SK-N-SH (cell line): ENCODE measurements at regions not wholly inside any gene's neighbourhood (a gene's known extent, or its start where the extent isn't known, plus 50 kb on each side); places are given as distances from the start of the nearest gene placed in this dataset.
"Not testable (repeated sequence)": the region's sequence is repeated elsewhere in the genome, so short reads cannot be mapped to it uniquely, and the experiment has no call there.

ENCODE experiments used
- CTCF ChIA-PET: fragments of 300-600, 350-600 bp; formaldehyde crosslinking; extraction: SDS; loops from one replicate; lab custom pipeline; 2021; lab: Yijun Ruan, JAX
- POLR2A ChIA-PET: fragments of 350-600 bp; sonication (Branson Sonifier 250); formaldehyde crosslinking; extraction: SDS; loops from one replicate; lab custom pipeline; 2020; ENCODE audit warnings: antibody characterized with exemption, inconsistent platforms; lab: Yijun Ruan, JAX
- DNase-seq: peaks from one replicate; pipeline ENCODE4 v3.0.0; 2012
- H2AFZ ChIP-seq: fragments of 200-600 bp; sonication (generic); 2 replicates; pipeline ENCODE4 v1.8.1; 2016; ENCODE audit warnings: antibody characterized with exemption, mild to moderate bottlenecking, low read depth
- H3F3A ChIP-seq: fragments of 200-600 bp; sonication (generic); replicated peaks from 2 replicates; pipeline ENCODE3; 2016; ENCODE audit warnings: antibody characterized with exemption, mild to moderate bottlenecking; ENCODE audit not compliant: insufficient read depth
- H3K27ac ChIP-seq, 2 experiments: fragments of 200-500 bp in 1 of 2; fragments of 200-600 bp in 1 of 2; sonication (Bioruptor generic) in 1 of 2; sonication (generic), shearing (Covaris generic) in 1 of 2; 2 replicates each; pipeline versions ENCODE4 v1.5.1 to v1.6.1; 2014 to 2016; ENCODE audit warnings: low read depth in 2 of 2, inconsistent platforms in 1 of 2, low read length in 1 of 2, mild to moderate bottlenecking in 1 of 2, mixed read lengths in 1 of 2
- H3K27me3 ChIP-seq: fragments of 200-600 bp; sonication (generic), shearing (Covaris generic); 2 replicates; pipeline ENCODE4 v1.6.1; 2016; ENCODE audit warnings: mixed run types; ENCODE audit not compliant: insufficient read depth
- H3K36me3 ChIP-seq, 2 experiments: fragments of 200-500 bp in 1 of 2; fragments of 200-600 bp in 1 of 2; sonication (Bioruptor generic) in 1 of 2; sonication (generic) in 1 of 2; replicated peaks in 1 of 2; 2 replicates each; pipeline versions ENCODE3 to v1.5.1; 2014 to 2016; ENCODE audit warnings: low read length in 1 of 2, mild to moderate bottlenecking in 1 of 2; ENCODE audit not compliant: insufficient read depth in 2 of 2, control insufficient read depth in 1 of 2
- H3K4me1 ChIP-seq, 2 experiments: fragments of 200-500 bp in 1 of 2; fragments of 200-600 bp in 1 of 2; sonication (Bioruptor generic) in 1 of 2; sonication (generic), shearing (Covaris generic) in 1 of 2; 2 replicates each; pipeline versions ENCODE4 v1.5.1 to v1.6.1; 2014 to 2016; ENCODE audit warnings: low read depth in 1 of 2, low read length in 1 of 2, mixed run types in 1 of 2; ENCODE audit not compliant: insufficient read depth in 2 of 2, control insufficient read depth in 1 of 2
- H3K4me2 ChIP-seq: fragments of 200-600 bp; sonication (generic), shearing (Covaris generic); 2 replicates; pipeline ENCODE4 v1.6.1; 2017; ENCODE audit warnings: mixed run types
- H3K4me3 ChIP-seq, 2 experiments: fragments of 200-500 bp in 1 of 2; fragments of 200-600 bp in 1 of 2; sonication (Bioruptor generic) in 1 of 2; sonication (generic), shearing (Covaris generic) in 1 of 2; 2 replicates each; pipeline versions ENCODE4 v1.5.1 to v1.8.1; 2014 to 2016; ENCODE audit warnings: low read depth in 2 of 2, inconsistent platforms in 1 of 2, low read length in 1 of 2, mild to moderate bottlenecking in 1 of 2, mixed read lengths in 1 of 2, moderate library complexity in 1 of 2
- H3K79me2 ChIP-seq: fragments of 200-600 bp; sonication (generic); 2 replicates; pipeline ENCODE4 v1.8.1; 2017; ENCODE audit warnings: mild to moderate bottlenecking; ENCODE audit not compliant: insufficient read depth
- H3K9ac ChIP-seq: fragments of 200-600 bp; sonication (generic); 2 replicates; pipeline ENCODE4 v1.6.1; 2017; ENCODE audit warnings: mixed run types
- H3K9me2 ChIP-seq: fragments of 200-600 bp; sonication (generic); 2 replicates; pipeline ENCODE4 v1.6.1; 2017; ENCODE audit warnings: mixed run types
- H3K9me3 ChIP-seq: fragments of 200-600 bp; sonication (generic); 2 replicates; pipeline ENCODE4 v1.6.1; 2017; ENCODE audit warnings: mixed run types, mild to moderate bottlenecking, moderate library complexity
- H4K20me1 ChIP-seq: fragments of 200-600 bp; sonication (generic); 2 replicates; pipeline ENCODE4 v1.6.1; 2017; ENCODE audit warnings: mild to moderate bottlenecking, mixed run types; ENCODE audit not compliant: insufficient read depth
- CHD2 ChIP-seq: fragments of 150-350 bp; IDR thresholded peaks from 2 replicates; pipeline ENCODE4 v1.6.1; 2018; ENCODE audit warnings: low read length; ENCODE audit not compliant: partially characterized antibody
- ELF1 ChIP-seq: IDR thresholded peaks from 2 replicates; pipeline ENCODE4 v1.4.0; 2012
- GABPA ChIP-seq: IDR thresholded peaks from 2 replicates; pipeline ENCODE4 v1.4.0; 2012; ENCODE audit warnings: low read depth, mild to moderate bottlenecking
- IRF3 ChIP-seq: fragments of 150-350 bp; IDR thresholded peaks from 2 replicates; pipeline ENCODE4 v1.6.1; 2016; ENCODE audit warnings: mild to moderate bottlenecking, low read depth, low read length
- JUND ChIP-seq: IDR thresholded peaks from 2 replicates; pipeline ENCODE4 v1.4.0; 2012
- MXI1 ChIP-seq: IDR thresholded peaks from 2 replicates; pipeline ENCODE4 v1.6.1; 2012; ENCODE audit warnings: mild to moderate bottlenecking, low read depth, low read length, improper control_type of control experiment
- NFIC ChIP-seq: IDR thresholded peaks from 2 replicates; pipeline ENCODE4 v1.4.0; 2012; ENCODE audit warnings: borderline replicate concordance
- NRF1 ChIP-seq: IDR thresholded peaks from 2 replicates; pipeline ENCODE4 v1.6.1; 2012; ENCODE audit warnings: low read depth, mild to moderate bottlenecking, low read length
- POLR2AphosphoS5 ChIP-seq: IDR thresholded peaks from 2 replicates; pipeline ENCODE4 v1.6.1; 2012; ENCODE audit warnings: low read depth, low read length
- RAD21 ChIP-seq: IDR thresholded peaks from 2 replicates; pipeline ENCODE4 v1.6.1; 2012; ENCODE audit warnings: mild to moderate bottlenecking, low read length
- RCOR1 ChIP-seq: fragments of 150-350 bp; IDR thresholded peaks from 2 replicates; pipeline ENCODE4 v1.6.1; 2017; ENCODE audit warnings: antibody characterized with exemption, low read length
- RXRA ChIP-seq: IDR thresholded peaks from 2 replicates; pipeline ENCODE4 v1.4.0; 2012; ENCODE audit warnings: low read depth, mild to moderate bottlenecking, borderline replicate concordance
- SMC3 ChIP-seq: IDR thresholded peaks from 2 replicates; pipeline ENCODE4 v1.6.1; 2012; ENCODE audit warnings: low read depth, low read length, improper control_type of control experiment
- TAF1 ChIP-seq: IDR thresholded peaks from 2 replicates; pipeline ENCODE4 v1.6.1; 2012; ENCODE audit warnings: low read depth, mild to moderate bottlenecking, low read length, moderate library complexity, borderline replicate concordance
- TCF12 ChIP-seq: IDR thresholded peaks from 2 replicates; pipeline ENCODE4 v1.4.0; 2012
- TEAD4 ChIP-seq: IDR thresholded peaks from 2 replicates; pipeline ENCODE4 v1.4.0; 2012; ENCODE audit warnings: mild to moderate bottlenecking, borderline replicate concordance; ENCODE audit not compliant: insufficient read depth
- USF2 ChIP-seq: fragments of 150-350 bp; IDR thresholded peaks from 2 replicates; pipeline ENCODE4 v1.6.1; 2017; ENCODE audit warnings: antibody characterized with exemption, low read length, low read depth, borderline replicate concordance
- WGBS: methylation state at CpG from one replicate; pipeline ENCODE4 v1.1.6; 2017; ENCODE audit warnings: low lambda C conversion rate; 5-methylcytosine and 5-hydroxymethylcytosine counted together

GRCh38 chr11:134840165-134840564 is 428.1 kb upstream of the B3GAT1 start:
- DNase-seq, POLR2A ChIA-PET, H3K4me3 ChIP-seq, H3K27ac ChIP-seq, H3K79me2 ChIP-seq, H3K27me3 ChIP-seq, H3K36me3 ChIP-seq, H2AFZ ChIP-seq, H4K20me1 ChIP-seq, H3K9me2 ChIP-seq, H3F3A ChIP-seq, H3K9ac ChIP-seq, H3K4me1 ChIP-seq, H3K4me2 ChIP-seq, H3K9me3 ChIP-seq, CTCF ChIA-PET: not testable (repeated sequence)
- WGBS = 37% methylated on average over 4 of the region's 4 CpGs

GRCh38 chr11:134838708-134839107 is 426.7 kb upstream of the B3GAT1 start:
- Histone ChIP-seq H3F3A (no peaks in the 10 kb centered on the region), H2AFZ (no peak overlapping the region), H3K9ac (no peak overlapping the region), H3K9me2 (no peaks in the 10 kb centered on the region), H4K20me1 (no peaks in the 10 kb centered on the region), H3K79me2 (no peaks in the 10 kb centered on the region), H3K4me2 (no peak overlapping the region), H3K27ac (no peak overlapping the region), H3K36me3 (no peaks in the 10 kb centered on the region), H3K4me1 (no peaks in the 10 kb centered on the region; a peak in 1 of 4 replicates), H3K27me3 (no peaks in the 10 kb centered on the region), H3K9me3 (no peaks in the 10 kb centered on the region), H3K4me3 (no peak overlapping the region)
- POLR2A ChIA-PET = interaction anchor here (0.6 kb wide), 1 partner anchor 134 kb away, joined by 3 read pairs; no protein-coding TSS in a partner anchor
- no peak for DNase-seq
- TF ChIP-seq ELF1 = no peak
- TF ChIP-seq CHD2 = no peak
- TF ChIP-seq RAD21 = no peak
- no peak for TF ChIP-seq SMC3
- TF ChIP-seq TCF12 = no peak
- TF ChIP-seq GABPA = no peak
- TF ChIP-seq POLR2AphosphoS5 = no peak
- TF ChIP-seq USF2 = no peak
- no peak for TF ChIP-seq NFIC
- TF ChIP-seq NRF1 = no peak
- TF ChIP-seq RCOR1 = no peak
- no peak for TF ChIP-seq TEAD4
- no peak for TF ChIP-seq TAF1
- no peak for TF ChIP-seq IRF3
- TF ChIP-seq MXI1 = no peak
- no peak for TF ChIP-seq RXRA
- TF ChIP-seq JUND = no peak
- 47% methylated on average over 10 of the region's 10 CpGs for WGBS
- CTCF ChIA-PET = no interaction called here
